Lower leg skin (tissue), 3 donors: ENCODE measurements at regions not wholly inside any gene's neighbourhood (a gene's known extent, or its start where the extent isn't known, plus 50 kb on each side); places are given as distances from the start of the nearest gene placed in this dataset.

Experiments used
- POLR2A ChIP-seq, 2 donors: fragments of 450-650 bp; IDR thresholded peaks; one replicate each; pipeline ENCODE4 v1.6.1; 2016 to 2017; ENCODE audit warnings: antibody characterized with exemption in 2 of 2, mild to moderate bottlenecking in 1 of 2, moderate library complexity in 1 of 2
- TF ChIP-seq, protein P1 (sequence below), 3 donors: fragments of 450-650 bp; IDR thresholded peaks; one replicate each; pipeline ENCODE4 v1.5.1; 2016; ENCODE audit warnings: antibody characterized with exemption in 3 of 3, mild to moderate bottlenecking in 3 of 3, moderate library complexity in 2 of 3

DNA sequence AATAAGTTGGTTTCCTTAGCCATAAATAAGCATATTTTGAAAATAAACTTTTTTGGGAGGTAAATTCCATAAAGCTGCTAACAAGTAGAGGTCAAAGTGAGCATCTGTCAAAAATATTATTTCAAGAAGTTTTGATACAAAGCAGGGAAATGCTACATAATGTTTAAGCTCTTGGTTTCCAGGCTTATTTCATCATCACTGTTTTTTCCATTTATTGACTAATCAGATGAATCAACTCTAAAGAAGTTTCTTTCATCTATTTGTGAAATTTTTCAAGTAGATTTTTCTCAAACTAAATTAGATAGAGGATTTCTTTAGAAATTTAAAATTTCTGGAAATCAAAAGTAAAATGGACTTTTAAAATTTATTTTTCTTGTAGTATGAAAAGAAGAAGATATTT, 89.5 kb upstream of the TBX18 start:
- TF ChIP-seq, protein P1, sequence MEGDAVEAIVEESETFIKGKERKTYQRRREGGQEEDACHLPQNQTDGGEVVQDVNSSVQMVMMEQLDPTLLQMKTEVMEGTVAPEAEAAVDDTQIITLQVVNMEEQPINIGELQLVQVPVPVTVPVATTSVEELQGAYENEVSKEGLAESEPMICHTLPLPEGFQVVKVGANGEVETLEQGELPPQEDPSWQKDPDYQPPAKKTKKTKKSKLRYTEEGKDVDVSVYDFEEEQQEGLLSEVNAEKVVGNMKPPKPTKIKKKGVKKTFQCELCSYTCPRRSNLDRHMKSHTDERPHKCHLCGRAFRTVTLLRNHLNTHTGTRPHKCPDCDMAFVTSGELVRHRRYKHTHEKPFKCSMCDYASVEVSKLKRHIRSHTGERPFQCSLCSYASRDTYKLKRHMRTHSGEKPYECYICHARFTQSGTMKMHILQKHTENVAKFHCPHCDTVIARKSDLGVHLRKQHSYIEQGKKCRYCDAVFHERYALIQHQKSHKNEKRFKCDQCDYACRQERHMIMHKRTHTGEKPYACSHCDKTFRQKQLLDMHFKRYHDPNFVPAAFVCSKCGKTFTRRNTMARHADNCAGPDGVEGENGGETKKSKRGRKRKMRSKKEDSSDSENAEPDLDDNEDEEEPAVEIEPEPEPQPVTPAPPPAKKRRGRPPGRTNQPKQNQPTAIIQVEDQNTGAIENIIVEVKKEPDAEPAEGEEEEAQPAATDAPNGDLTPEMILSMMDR (IDR thresholded peaks at IDR 0.05), result no peak
- no peak for TF ChIP-seq POLR2A (IDR thresholded peaks at IDR 0.05)
